Mammary epithelial cell (primary cell): ENCODE measurements at regions not wholly inside any gene's neighbourhood (a gene's known extent, or its start where the extent isn't known, plus 50 kb on each side); places are given as distances from the start of the nearest gene placed in this dataset.

Experiments
- CTCF ChIP-seq, 2 donors: IDR thresholded peaks in 1 of 2; conservative IDR thresholded peaks in 1 of 2; 2 replicates each; pipeline ENCODE4 v1.5.1; 2011 to 2012; ENCODE audit warnings: inconsistent platforms in 2 of 2, low read length in 2 of 2, mild to moderate bottlenecking in 2 of 2, control low read depth in 1 of 2, low read depth in 1 of 2; ENCODE audit not compliant: insufficient read depth in 1 of 2; ENCODE audit errors: extremely low read depth in 1 of 2
- EZH2 ChIP-seq: IDR thresholded peaks from 2 replicates; pipeline ENCODE4 v1.6.1; 2012; ENCODE audit warnings: low read length, inconsistent platforms, borderline replicate concordance

GRCh38 chr4:177826973-177827372 is 384.7 kb upstream of the AGA start:
- TF ChIP-seq CTCF (conservative IDR thresholded peaks at IDR 0.05 in 1 of 2, IDR thresholded peaks at IDR 0.05 in 1 of 2; ENCODE audit: extremely low read depth in 1 of 2, insufficient read depth in 1 of 2, low read depth in 1 of 2, low read length in 2 of 2) = no peak
- TF ChIP-seq EZH2 = no peak
